Pancreas (tissue), 10 donors: ENCODE measurements at regions not wholly inside any gene's neighbourhood (a gene's known extent, or its start where the extent isn't known, plus 50 kb on each side); places are given as distances from the start of the nearest gene placed in this dataset.

Source experiments
- ATAC-seq, 4 donors: fragments of 200-7000 bp; cut with Tn5 transposase; one replicate each; pipeline versions ENCODE4 v1.8.0 to v1.9.1; 2020; ENCODE audit warnings: mild to moderate bottlenecking in 4 of 4, moderate library complexity in 4 of 4
- DNase-seq, 6 donors: peaks; one replicate each; pipeline ENCODE4 v3.0.0-alpha.2; 2020
- FAIRE-seq: peaks from 2 replicates; lab custom pipeline; 2012; peaks lifted over from hg19 to GRCh38; lab: Jason Lieb, UNC
- H3K27ac ChIP-seq, 4 donors: fragments of 200-600 bp; sonication (generic); 1 replicate in 3 of 4; 2 replicates in 1 of 4; pipeline versions ENCODE4 v1.5.0 to v1.8.0; 2020
- H3K27me3 ChIP-seq, 4 donors: fragments of 200-600 bp; one replicate each; pipeline ENCODE4 v1.8.0; 2021
- H3K36me3 ChIP-seq, 3 donors: fragments of 200-600 bp; sonication (generic) in 1 of 3; one replicate each; pipeline versions ENCODE4 v1.5.0 to v1.8.0; 2020 to 2021
- H3K4me1 ChIP-seq, 3 donors: fragments of 200-600 bp; one replicate each; pipeline ENCODE4 v1.8.0; 2021
- H3K4me3 ChIP-seq, 4 donors: fragments of 200-600 bp; sonication (generic) in 2 of 4; one replicate each; pipeline versions ENCODE4 v1.5.0 to v1.8.0; 2020 to 2021
- H3K9me3 ChIP-seq, 4 donors: fragments of 200-600 bp; one replicate each; pipeline ENCODE4 v1.8.0; 2021
- WGBS, 2 donors: extraction: QIAGEN DNeasy Blood & Tissue Kit; methylation state at CpG; one replicate each; pipeline ENCODE4 v1.1.7; 2013; 5-methylcytosine and 5-hydroxymethylcytosine counted together
- intact Hi-C, 3 donors: fragments of 100-400 bp; cut with DNase I; formaldehyde crosslinking; loops; one replicate each; pipeline versions ENCODE4 v1.11.1 to v1.14.2; 2022
- TF ChIP-seq, protein P1 (sequence below), 4 donors: fragments of 200-600 bp; sonication (generic) in 3 of 4; IDR thresholded peaks; one replicate each; pipeline versions ENCODE4 v1.5.0 to v1.8.0; 2021; ENCODE audit warnings: antibody characterized with exemption in 4 of 4
- donor health status: healthy with polysubstance abuse.
- donor health status: DM: no; HTN: no; CAD: no; lungs with moderate emphysema.
- donor health status: DM: no; HTN: no; CAD: no.
- donor health status: control.
- donor health status: control.
- donor health status: Bipolar disorder and iron deficiency.
- donor health status: DM: yes; HTN: yes; CAD: no.
- donor health status: DM: no; HTN: no; CAD: no.
- donor health status: DM: no; HTN: no; CAD: no.
- donor health status: DM: yes; HTN: yes; CAD: no.

DNA sequence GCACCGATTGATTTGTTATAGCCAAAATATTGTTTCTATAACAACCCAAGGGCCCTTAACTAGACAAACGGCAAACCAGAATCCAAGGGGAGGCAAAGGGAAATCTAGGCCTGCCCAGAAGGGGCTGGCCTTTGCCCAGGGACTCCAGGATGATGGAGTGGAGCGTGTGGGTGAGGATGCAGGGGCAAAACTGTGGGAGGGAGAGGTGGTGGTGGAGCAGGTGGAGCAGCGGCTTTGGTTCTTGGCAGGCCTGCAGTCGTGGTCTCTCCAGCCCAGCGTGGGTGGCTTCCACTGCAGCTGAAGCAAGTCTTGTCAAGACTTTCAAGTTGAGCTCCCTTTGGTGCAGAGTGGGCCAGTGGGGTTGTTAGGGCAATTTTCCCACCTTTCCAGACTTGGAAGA is 98.6 kb upstream of the TBCA start:
- H3K4me1 ChIP-seq = no peaks in the 10 kb centered on the region
- intact Hi-C loops = no loop called here
- WGBS, 2 donors = 71 to 79% methylated on average over 6 of the region's 6 CpGs
- peaks cover 0 to 2% (median 0%) of the 10 kb centered on the region in 4 donors for H3K27me3 ChIP-seq
- H3K36me3 ChIP-seq = no peaks in the 10 kb centered on the region
- peaks cover 0 to 2% (median 0%) of the 10 kb centered on the region in 4 donors for H3K9me3 ChIP-seq
- H3K4me3 ChIP-seq = no peak overlapping the region
- H3K27ac ChIP-seq = no peak overlapping the region
- ATAC-seq (no peak), DNase-seq (no peak), FAIRE-seq (no peak)
- TF ChIP-seq, protein P1, sequence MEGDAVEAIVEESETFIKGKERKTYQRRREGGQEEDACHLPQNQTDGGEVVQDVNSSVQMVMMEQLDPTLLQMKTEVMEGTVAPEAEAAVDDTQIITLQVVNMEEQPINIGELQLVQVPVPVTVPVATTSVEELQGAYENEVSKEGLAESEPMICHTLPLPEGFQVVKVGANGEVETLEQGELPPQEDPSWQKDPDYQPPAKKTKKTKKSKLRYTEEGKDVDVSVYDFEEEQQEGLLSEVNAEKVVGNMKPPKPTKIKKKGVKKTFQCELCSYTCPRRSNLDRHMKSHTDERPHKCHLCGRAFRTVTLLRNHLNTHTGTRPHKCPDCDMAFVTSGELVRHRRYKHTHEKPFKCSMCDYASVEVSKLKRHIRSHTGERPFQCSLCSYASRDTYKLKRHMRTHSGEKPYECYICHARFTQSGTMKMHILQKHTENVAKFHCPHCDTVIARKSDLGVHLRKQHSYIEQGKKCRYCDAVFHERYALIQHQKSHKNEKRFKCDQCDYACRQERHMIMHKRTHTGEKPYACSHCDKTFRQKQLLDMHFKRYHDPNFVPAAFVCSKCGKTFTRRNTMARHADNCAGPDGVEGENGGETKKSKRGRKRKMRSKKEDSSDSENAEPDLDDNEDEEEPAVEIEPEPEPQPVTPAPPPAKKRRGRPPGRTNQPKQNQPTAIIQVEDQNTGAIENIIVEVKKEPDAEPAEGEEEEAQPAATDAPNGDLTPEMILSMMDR (IDR thresholded peaks at IDR 0.05) = no peak

DNA sequence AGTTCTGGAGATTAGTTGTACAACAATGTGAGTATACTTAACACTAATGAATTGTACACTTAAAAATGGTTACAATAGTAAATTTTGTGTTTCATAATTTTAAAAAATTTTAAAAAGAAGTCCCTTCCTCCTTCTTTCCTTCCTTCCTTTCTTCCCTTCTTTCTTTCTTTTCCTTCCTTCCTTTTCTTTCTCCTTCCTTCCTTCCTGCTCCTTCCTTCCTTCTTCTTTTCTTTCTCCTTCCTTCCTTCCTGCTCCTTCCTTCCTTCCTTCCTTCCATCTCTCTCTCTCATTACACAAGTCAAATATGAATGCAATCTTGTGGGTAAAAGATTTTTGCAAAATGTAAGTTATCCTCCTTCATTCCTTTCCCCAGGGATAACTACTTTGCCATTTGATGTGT is 97.1 kb upstream of the TBCA start:
- FAIRE-seq (no peak), ATAC-seq (no peak), DNase-seq (no peak)
- TF ChIP-seq, protein P1 (IDR thresholded peaks at IDR 0.05) = no peak
- Histone ChIP-seq H3K36me3 (no peaks in the 10 kb centered on the region), H3K27me3 (peaks cover 0 to 2% (median 0%) of the 10 kb centered on the region in 4 donors), H3K9me3 (peaks cover 0 to 2% (median 0%) of the 10 kb centered on the region in 4 donors), H3K27ac (no peak overlapping the region), H3K4me1 (no peaks in the 10 kb centered on the region), H3K4me3 (no peak overlapping the region)
- intact Hi-C loops = no loop called here

DNA sequence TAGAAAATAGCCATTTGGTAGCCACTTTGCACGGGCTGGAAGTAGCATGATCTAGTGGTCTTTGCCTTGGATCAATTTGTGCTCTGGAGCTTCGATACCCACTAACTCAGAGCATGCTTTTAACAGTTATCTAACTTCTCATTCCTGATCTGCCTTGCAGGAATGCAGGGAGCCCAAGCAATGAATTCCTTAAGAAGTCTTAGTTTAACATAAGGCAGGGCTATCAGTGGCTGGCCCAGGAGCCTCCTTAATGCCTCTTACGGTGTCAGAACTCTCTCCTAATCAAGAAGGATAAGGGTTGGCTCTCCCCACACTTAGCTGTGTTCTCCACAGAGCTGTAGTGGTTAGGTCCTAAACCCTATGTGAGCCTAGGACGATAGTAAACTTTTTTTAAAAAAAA is 95.8 kb upstream of the TBCA start:
- FAIRE-seq (no peak), DNase-seq (no peak), ATAC-seq (no peak)
- Histone ChIP-seq H3K9me3 (peaks cover 0 to 2% (median 0%) of the 10 kb centered on the region in 4 donors), H3K4me3 (no peak overlapping the region), H3K36me3 (no peaks in the 10 kb centered on the region), H3K27me3 (no peaks in the 10 kb centered on the region), H3K4me1 (no peaks in the 10 kb centered on the region), H3K27ac (no peak overlapping the region)
- 59 to 74% methylated on average over 4 of the region's 4 CpGs for WGBS, 2 donors
- intact Hi-C loops = no loop called here
- TF ChIP-seq, protein P1 (IDR thresholded peaks at IDR 0.05) = no peak

DNA sequence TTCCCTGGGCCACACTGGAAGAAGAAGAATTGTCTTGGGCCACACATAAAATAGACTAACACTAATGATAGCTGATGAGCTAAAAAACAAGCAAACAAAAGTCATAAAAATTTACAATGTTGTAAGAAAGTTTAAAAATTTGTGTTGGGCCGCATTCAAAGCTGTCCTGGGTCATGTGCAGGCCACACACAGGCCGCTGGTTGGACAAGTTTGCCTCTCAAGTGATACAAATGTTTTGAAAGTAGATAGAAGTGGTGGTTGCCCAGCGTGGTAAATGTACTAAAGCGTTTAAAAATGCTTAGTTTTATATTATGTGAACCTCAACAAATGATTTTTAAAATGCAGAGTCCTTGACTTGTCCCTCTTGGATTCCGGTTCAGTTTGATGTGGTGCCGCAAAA is 94.9 kb upstream of the TBCA start:
- TF ChIP-seq, protein P1 (IDR thresholded peaks at IDR 0.05) = no peak
- intact Hi-C loops = no loop called here

DNA sequence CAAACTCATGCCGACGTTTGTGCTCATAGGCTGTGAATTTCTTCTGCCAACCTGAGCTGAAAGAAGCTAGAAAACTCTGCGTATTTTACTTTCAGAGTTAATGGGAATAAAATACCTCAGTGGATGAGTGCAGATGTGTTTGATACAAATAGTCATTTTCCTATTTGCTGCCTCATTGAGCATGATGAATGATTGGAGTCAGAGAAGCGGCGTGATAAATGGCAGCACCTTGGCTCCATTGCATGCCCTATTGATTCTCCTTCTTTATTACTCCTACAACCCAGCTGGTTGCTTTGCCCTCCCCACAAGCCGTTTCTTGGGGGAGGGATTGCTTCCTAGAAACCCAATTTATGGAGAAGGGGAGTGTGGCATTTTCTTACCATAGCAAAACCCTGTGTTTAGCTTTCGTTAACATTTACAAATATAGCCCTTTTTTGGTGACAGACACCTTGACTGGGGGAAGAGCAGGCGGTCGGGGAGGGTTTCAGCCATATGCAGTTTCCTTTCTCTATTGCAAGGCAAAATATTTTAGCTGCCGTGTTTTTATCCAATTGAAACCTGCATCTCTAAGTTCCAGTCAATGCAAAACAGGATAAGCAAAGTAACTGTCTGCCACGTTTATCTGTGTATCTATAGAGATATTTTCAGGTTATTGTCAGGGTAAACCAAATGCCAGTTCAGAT is 93.1 kb upstream of the TBCA start:
- TF ChIP-seq, protein P1 (IDR thresholded peaks at IDR 0.05) = no peak
- Histone ChIP-seq H3K9me3 (peaks cover 0 to 2% (median 0%) of the 10 kb centered on the region in 4 donors), H3K27ac (no peak overlapping the region), H3K4me1 (no peaks in the 10 kb centered on the region), H3K36me3 (no peaks in the 10 kb centered on the region), H3K27me3 (no peaks in the 10 kb centered on the region), H3K4me3 (no peak overlapping the region)
- no peak for ATAC-seq
- intact Hi-C loops = no loop called here
- 48 to 54% methylated on average over 11 of the region's 11 CpGs for WGBS, 2 donors
- no peak for DNase-seq
- FAIRE-seq = no peak

More for the DNA sequence above, 94.9 kb upstream of the TBCA start:
- H3K27me3 ChIP-seq = no peaks in the 10 kb centered on the region
- H3K27ac ChIP-seq = no peak overlapping the region
- DNase-seq (no peak), ATAC-seq (no peak), FAIRE-seq (no peak)
- no peak overlapping the region for H3K4me3 ChIP-seq
- H3K9me3 ChIP-seq = peaks cover 0 to 2% (median 0%) of the 10 kb centered on the region in 4 donors
- no peaks in the 10 kb centered on the region for H3K36me3 ChIP-seq
- no peaks in the 10 kb centered on the region for H3K4me1 ChIP-seq
- 83 to 89% methylated on average over 6 of the region's 6 CpGs for WGBS, 2 donors
